ENCODE measurements at regions not wholly inside any gene's neighbourhood (a gene's known extent, or its start where the extent isn't known, plus 50 kb on each side); places are given as distances from the start of the nearest gene placed in this dataset.

DNA sequence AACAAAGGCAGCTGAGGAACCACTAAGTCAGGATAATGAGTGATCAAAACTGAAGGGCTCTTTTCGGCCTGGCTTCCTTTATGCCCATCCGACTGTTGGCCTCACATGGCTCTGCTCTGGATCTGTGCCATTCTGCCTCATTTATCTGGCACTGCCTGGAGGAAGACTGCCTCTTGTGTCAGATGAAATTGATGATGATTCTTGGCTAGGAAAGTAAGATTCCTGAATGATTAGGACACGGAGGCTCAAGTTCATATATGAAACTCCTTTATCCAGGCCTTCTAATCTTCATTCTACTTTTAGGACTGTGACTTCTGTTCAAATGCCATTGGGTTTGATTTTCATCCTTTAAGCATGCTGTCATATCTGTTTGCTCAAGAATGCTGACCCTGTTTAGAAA is 475.4 kb upstream of the RPS6KA3 start (continued):
- TF ChIP-seq TEAD4 (IDR thresholded peaks at IDR 0.05; ENCODE audit: borderline replicate concordance, insufficient read depth): no peak
- TF ChIP-seq GATA2 (CRISPR knock-in tag; IDR thresholded peaks at IDR 0.05): peak; percentile 67

DNA sequence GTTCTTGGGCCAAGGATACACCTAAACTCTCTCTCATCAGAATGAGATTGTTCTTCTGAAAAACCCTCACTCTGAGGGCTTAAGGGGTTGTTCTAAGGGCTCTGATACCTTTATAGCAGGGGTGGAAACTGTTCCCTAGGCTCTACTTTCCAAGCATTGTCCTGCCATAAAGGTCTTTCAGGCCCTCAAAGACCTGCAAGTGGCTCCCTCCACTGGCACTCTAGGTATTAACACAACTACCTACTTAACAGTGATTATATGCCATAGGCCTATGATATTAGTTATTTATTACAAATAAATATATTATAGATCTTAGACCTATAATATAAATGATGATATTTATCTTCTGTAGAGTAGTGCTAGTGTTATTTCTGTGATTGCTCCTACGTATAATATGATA is 473.7 kb upstream of the RPS6KA3 start:
- POLR2A ChIA-PET: no interaction called here
- Histone ChIP-seq H3K36me3 (replicated peaks in 1 of 2; ENCODE audit: control insufficient read depth in 1 of 2, insufficient read depth in 2 of 2, low read length in 1 of 2) (no peaks in the 10 kb centered on the region), H3K27ac (ENCODE audit: low read depth in 2 of 2, low read length in 1 of 2) (no peak overlapping the region), H3K79me2 (ENCODE audit: insufficient read depth) (no peaks in the 10 kb centered on the region), H3K4me3 (ENCODE audit: low read depth in 2 of 2, low read length in 1 of 2) (no peak overlapping the region), H3K27me3 (ENCODE audit: insufficient read depth) (no peaks in the 10 kb centered on the region), H3K9me3 (no peaks in the 10 kb centered on the region), H3K9me2 (no peaks in the 10 kb centered on the region), H3F3A (replicated peaks; ENCODE audit: insufficient read depth) (no peaks in the 10 kb centered on the region), H3K4me2 (no peak overlapping the region), H2AFZ (ENCODE audit: low read depth) (no peak overlapping the region), H4K20me1 (ENCODE audit: insufficient read depth) (no peaks in the 10 kb centered on the region), H3K9ac (no peak overlapping the region), H3K4me1 (ENCODE audit: control insufficient read depth in 1 of 2, insufficient read depth in 2 of 2, low read depth in 1 of 2, low read length in 1 of 2) (peaks cover 0 to 3% of the 10 kb centered on the region in 2 experiments; a peak in 2 of 4 replicates)
- CTCF ChIA-PET: no interaction called here
- 46% methylated on average over 1 of the region's 1 CpG for whole genome bisulfite sequencing (ENCODE audit: low lambda C conversion rate)
- no peak for DNase-seq
- TF ChIP-seq CHD2 (IDR thresholded peaks at IDR 0.05; ENCODE audit: low read length, partially characterized antibody) (no peak), FOXM1 (IDR thresholded peaks at IDR 0.05; ENCODE audit: low read depth) (no peak), PBX3 (IDR thresholded peaks at IDR 0.05) (no peak), TAF1 (IDR thresholded peaks at IDR 0.05; ENCODE audit: borderline replicate concordance, low read depth, low read length) (no peak), MEF2A (IDR thresholded peaks at IDR 0.05; ENCODE audit: borderline replicate concordance, low read depth) (no peak), EP300 (IDR thresholded peaks at IDR 0.05; ENCODE audit: borderline replicate concordance in 1 of 2, low read depth in 1 of 2, low read length in 1 of 2) (no peak), RFX5 (IDR thresholded peaks at IDR 0.05; ENCODE audit: low read length) (no peak), JUND (IDR thresholded peaks at IDR 0.05) (no peak), TEAD4 (IDR thresholded peaks at IDR 0.05; ENCODE audit: borderline replicate concordance, insufficient read depth) (no peak), RAD21 (IDR thresholded peaks at IDR 0.05; ENCODE audit: low read length) (no peak), NRF1 (IDR thresholded peaks at IDR 0.05; ENCODE audit: low read depth, low read length) (no peak), RXRA (IDR thresholded peaks at IDR 0.05; ENCODE audit: borderline replicate concordance, low read depth) (no peak), REST (IDR thresholded peaks at IDR 0.05; ENCODE audit: low read depth, low read length) (no peak), CTCF (IDR thresholded peaks at IDR 0.05) (no peak), GABPA (IDR thresholded peaks at IDR 0.05; ENCODE audit: low read depth) (no peak), GATA2 (CRISPR knock-in tag; IDR thresholded peaks at IDR 0.05) (no peak)
- TF ChIP-seq, protein P1, sequence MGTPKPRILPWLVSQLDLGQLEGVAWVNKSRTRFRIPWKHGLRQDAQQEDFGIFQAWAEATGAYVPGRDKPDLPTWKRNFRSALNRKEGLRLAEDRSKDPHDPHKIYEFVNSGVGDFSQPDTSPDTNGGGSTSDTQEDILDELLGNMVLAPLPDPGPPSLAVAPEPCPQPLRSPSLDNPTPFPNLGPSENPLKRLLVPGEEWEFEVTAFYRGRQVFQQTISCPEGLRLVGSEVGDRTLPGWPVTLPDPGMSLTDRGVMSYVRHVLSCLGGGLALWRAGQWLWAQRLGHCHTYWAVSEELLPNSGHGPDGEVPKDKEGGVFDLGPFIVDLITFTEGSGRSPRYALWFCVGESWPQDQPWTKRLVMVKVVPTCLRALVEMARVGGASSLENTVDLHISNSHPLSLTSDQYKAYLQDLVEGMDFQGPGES (IDR thresholded peaks at IDR 0.05; ENCODE audit: low read depth, low read length): no peak
- TF ChIP-seq, protein P2, sequence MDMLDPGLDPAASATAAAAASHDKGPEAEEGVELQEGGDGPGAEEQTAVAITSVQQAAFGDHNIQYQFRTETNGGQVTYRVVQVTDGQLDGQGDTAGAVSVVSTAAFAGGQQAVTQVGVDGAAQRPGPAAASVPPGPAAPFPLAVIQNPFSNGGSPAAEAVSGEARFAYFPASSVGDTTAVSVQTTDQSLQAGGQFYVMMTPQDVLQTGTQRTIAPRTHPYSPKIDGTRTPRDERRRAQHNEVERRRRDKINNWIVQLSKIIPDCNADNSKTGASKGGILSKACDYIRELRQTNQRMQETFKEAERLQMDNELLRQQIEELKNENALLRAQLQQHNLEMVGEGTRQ (IDR thresholded peaks at IDR 0.05; ENCODE audit: borderline replicate concordance, low read depth, low read length): no peak
- TF ChIP-seq, protein P3, sequence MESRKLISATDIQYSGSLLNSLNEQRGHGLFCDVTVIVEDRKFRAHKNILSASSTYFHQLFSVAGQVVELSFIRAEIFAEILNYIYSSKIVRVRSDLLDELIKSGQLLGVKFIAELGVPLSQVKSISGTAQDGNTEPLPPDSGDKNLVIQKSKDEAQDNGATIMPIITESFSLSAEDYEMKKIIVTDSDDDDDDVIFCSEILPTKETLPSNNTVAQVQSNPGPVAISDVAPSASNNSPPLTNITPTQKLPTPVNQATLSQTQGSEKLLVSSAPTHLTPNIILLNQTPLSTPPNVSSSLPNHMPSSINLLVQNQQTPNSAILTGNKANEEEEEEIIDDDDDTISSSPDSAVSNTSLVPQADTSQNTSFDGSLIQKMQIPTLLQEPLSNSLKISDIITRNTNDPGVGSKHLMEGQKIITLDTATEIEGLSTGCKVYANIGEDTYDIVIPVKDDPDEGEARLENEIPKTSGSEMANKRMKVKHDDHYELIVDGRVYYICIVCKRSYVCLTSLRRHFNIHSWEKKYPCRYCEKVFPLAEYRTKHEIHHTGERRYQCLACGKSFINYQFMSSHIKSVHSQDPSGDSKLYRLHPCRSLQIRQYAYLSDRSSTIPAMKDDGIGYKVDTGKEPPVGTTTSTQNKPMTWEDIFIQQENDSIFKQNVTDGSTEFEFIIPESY (IDR thresholded peaks at IDR 0.05; ENCODE audit: borderline replicate concordance, low read depth): no peak
